HEK293 (cell line): ENCODE measurements at regions not wholly inside any gene's neighbourhood (a gene's known extent, or its start where the extent isn't known, plus 50 kb on each side); places are given as distances from the start of the nearest gene placed in this dataset.

Experiments used
- CTCF ChIA-PET: fragments of 350-600 bp; formaldehyde crosslinking; extraction: SDS; loops from one replicate; lab custom pipeline; 2021; ENCODE audit warnings: antibody characterized with exemption; lab: Yijun Ruan, JAX
- POLR2A ChIA-PET: fragments of 300-600 bp; formaldehyde crosslinking; extraction: SDS; loops from one replicate; lab custom pipeline; 2020; ENCODE audit warnings: antibody characterized with exemption, inconsistent platforms; lab: Yijun Ruan, JAX
- H3K27ac ChIP-seq: fragments of 200-500 bp; sonication (Bioruptor generic); 2 replicates; pipeline ENCODE4 v1.5.1; 2014; ENCODE audit warnings: low read depth, low read length, control low read depth, inconsistent platforms; ENCODE audit errors: extremely low read depth
- H3K36me3 ChIP-seq, 2 experiments: fragments of 200-500 bp in 1 of 2; sonication (Bioruptor generic) in 1 of 2; 1 replicate in 1 of 2; 2 replicates in 1 of 2; pipeline ENCODE4 v1.5.1; 2014 to 2017; ENCODE audit warnings: inconsistent platforms in 2 of 2, low read length in 2 of 2; ENCODE audit not compliant: control insufficient read depth in 2 of 2, insufficient read depth in 1 of 2
- H3K4me1 ChIP-seq: fragments of 200-500 bp; sonication (Bioruptor generic); 2 replicates; pipeline ENCODE4 v1.5.1; 2014; ENCODE audit warnings: mild to moderate bottlenecking, low read length, inconsistent platforms; ENCODE audit not compliant: control insufficient read depth, insufficient read depth
- H3K4me3 ChIP-seq: 2 replicates; pipeline ENCODE4 v1.5.1; 2011; ENCODE audit warnings: low read depth, mild to moderate bottlenecking, control low read depth, low read length, moderate library complexity
- H3K9me3 ChIP-seq: fragments of 200-500 bp; sonication (Bioruptor generic); 2 replicates; pipeline ENCODE4 v1.5.1; 2014; ENCODE audit warnings: low read depth, low read length, inconsistent platforms; ENCODE audit not compliant: control insufficient read depth, insufficient read depth
- KLF10 ChIP-seq: fragments of 450-650 bp; IDR thresholded peaks from 2 replicates; pipeline ENCODE4 v1.5.1; 2018; ENCODE audit warnings: missing biosample characterization, mild to moderate bottlenecking, missing genetic modification characterization
- KLF16 ChIP-seq: fragments of 450-650 bp; formaldehyde crosslinking; IDR thresholded peaks from 2 replicates; pipeline ENCODE4 v1.5.1; 2017; ENCODE audit warnings: missing biosample characterization, missing genetic modification characterization
- OVOL3 ChIP-seq: fragments of 450-650 bp; formaldehyde crosslinking; IDR thresholded peaks from 2 replicates; pipeline ENCODE4 v1.5.1; 2016; ENCODE audit warnings: missing biosample characterization, missing genetic modification characterization
- PRDM4 ChIP-seq: fragments of 450-650 bp; formaldehyde crosslinking; IDR thresholded peaks from 2 replicates; pipeline ENCODE4 v1.5.1; 2017; ENCODE audit warnings: missing biosample characterization, missing genetic modification characterization
- SP3 ChIP-seq: fragments of 450-650 bp; formaldehyde crosslinking; IDR thresholded peaks from 2 replicates; pipeline ENCODE4 v1.5.1; 2016; ENCODE audit warnings: missing biosample characterization, missing genetic modification characterization
- TCF7L2 ChIP-seq: IDR thresholded peaks from 2 replicates; pipeline ENCODE4 v1.6.1; 2011; ENCODE audit warnings: low read depth, mild to moderate bottlenecking, inconsistent platforms, low read length, moderate library complexity, borderline replicate concordance
- YY1 ChIP-seq: fragments of 450-650 bp; formaldehyde crosslinking; IDR thresholded peaks from 2 replicates; pipeline ENCODE4 v1.5.1; 2018; ENCODE audit warnings: missing biosample characterization, missing genetic modification characterization
- ZBTB21 ChIP-seq: fragments of 450-650 bp; formaldehyde crosslinking; IDR thresholded peaks from 2 replicates; pipeline ENCODE4 v1.5.1; 2017; ENCODE audit warnings: missing biosample characterization, missing genetic modification characterization
- ZFHX2 ChIP-seq: fragments of 450-650 bp; formaldehyde crosslinking; conservative IDR thresholded peaks from 2 replicates; pipeline ENCODE4 v1.5.1; 2016; ENCODE audit warnings: missing biosample characterization, missing genetic modification characterization
- ZNF211 ChIP-seq: fragments of 450-650 bp; formaldehyde crosslinking; IDR thresholded peaks from 2 replicates; pipeline ENCODE4 v1.5.1; 2016; ENCODE audit warnings: low read depth, missing biosample characterization, missing genetic modification characterization
- ZNF280D ChIP-seq: fragments of 450-650 bp; formaldehyde crosslinking; IDR thresholded peaks from 2 replicates; pipeline ENCODE4 v1.5.1; 2016; ENCODE audit warnings: missing biosample characterization, missing genetic modification characterization
- ZNF394 ChIP-seq: fragments of 450-650 bp; formaldehyde crosslinking; IDR thresholded peaks from 2 replicates; pipeline ENCODE4 v1.5.1; 2016; ENCODE audit warnings: missing biosample characterization, missing genetic modification characterization, mild to moderate bottlenecking, moderate library complexity, borderline replicate concordance
- ZNF426 ChIP-seq: fragments of 450-650 bp; formaldehyde crosslinking; IDR thresholded peaks from 2 replicates; pipeline ENCODE4 v1.5.1; 2017; ENCODE audit warnings: missing biosample characterization, missing genetic modification characterization, mild to moderate bottlenecking, inconsistent platforms, moderate library complexity
- ZNF585B ChIP-seq: fragments of 450-650 bp; formaldehyde crosslinking; IDR thresholded peaks from 2 replicates; pipeline ENCODE4 v1.5.1; 2016; ENCODE audit warnings: missing biosample characterization, missing genetic modification characterization
- ZNF664 ChIP-seq: fragments of 450-650 bp; formaldehyde crosslinking; IDR thresholded peaks from 2 replicates; pipeline ENCODE4 v1.5.1; 2016; ENCODE audit warnings: missing biosample characterization, missing genetic modification characterization
- ZNF701 ChIP-seq: fragments of 450-650 bp; formaldehyde crosslinking; IDR thresholded peaks from 2 replicates; pipeline ENCODE4 v1.5.1; 2016; ENCODE audit warnings: missing biosample characterization, missing genetic modification characterization
- ZNF830 ChIP-seq: fragments of 450-650 bp; IDR thresholded peaks from 2 replicates; pipeline ENCODE4 v1.5.0; 2018; ENCODE audit warnings: missing biosample characterization, missing genetic modification characterization, low read depth, mild to moderate bottlenecking, moderate library complexity
- TF ChIP-seq, protein P1 (sequence below): fragments of 450-650 bp; formaldehyde crosslinking; IDR thresholded peaks from 2 replicates; pipeline ENCODE4 v1.5.1; 2016; ENCODE audit warnings: missing biosample characterization, missing genetic modification characterization

GRCh38 chr3:152054315-152054714 is 180.9 kb downstream of the SUCNR1 start:
- Histone ChIP-seq H3K4me1 (no peaks in the 10 kb centered on the region), H3K27ac (no peak overlapping the region), H3K9me3 (no peaks in the 10 kb centered on the region), H3K4me3 (no peak overlapping the region), H3K36me3 (no peaks in the 10 kb centered on the region)
- TF ChIP-seq KLF16 (tag by site-specific recombination) (no peak), ZNF280D (tag by site-specific recombination) (no peak), ZBTB21 (no peak), ZNF585B (tag by site-specific recombination) (no peak), PRDM4 (tag by site-specific recombination) (no peak), ZNF664 (tag by site-specific recombination) (no peak), ZNF394 (no peak), TCF7L2 (no peak), YY1 (tag by site-specific recombination) (no peak), ZNF211 (tag by site-specific recombination) (no peak), ZNF426 (tag by site-specific recombination) (no peak)
- POLR2A ChIA-PET: no interaction called here
- CTCF ChIA-PET: no interaction called here

DNA sequence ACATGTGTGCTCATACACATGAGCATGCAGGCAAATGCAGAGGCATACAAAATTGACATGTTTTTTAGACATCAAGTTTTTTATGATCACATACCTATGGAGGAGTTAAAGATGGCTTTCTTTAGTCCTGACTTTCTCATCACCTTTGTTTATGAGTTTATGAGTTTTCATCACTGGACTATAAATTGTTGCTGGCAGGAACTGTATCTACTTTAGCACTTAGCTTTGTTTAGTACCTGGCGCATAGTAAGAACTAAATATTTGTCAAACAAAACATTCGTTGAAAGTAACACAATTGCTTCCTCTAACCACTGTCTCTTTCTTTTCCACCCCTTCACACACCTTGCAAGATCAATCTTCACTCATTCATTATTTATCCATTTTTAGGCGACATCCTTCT is 182.6 kb downstream of the SUCNR1 start:
- no peak for TF ChIP-seq ZNF830 (tag by site-specific recombination)
- TF ChIP-seq SP3 (tag by site-specific recombination): no peak
- no peak for TF ChIP-seq ZFHX2
- no peak for TF ChIP-seq PRDM4 (tag by site-specific recombination)
- TF ChIP-seq KLF10: no peak
- TF ChIP-seq, protein P1, sequence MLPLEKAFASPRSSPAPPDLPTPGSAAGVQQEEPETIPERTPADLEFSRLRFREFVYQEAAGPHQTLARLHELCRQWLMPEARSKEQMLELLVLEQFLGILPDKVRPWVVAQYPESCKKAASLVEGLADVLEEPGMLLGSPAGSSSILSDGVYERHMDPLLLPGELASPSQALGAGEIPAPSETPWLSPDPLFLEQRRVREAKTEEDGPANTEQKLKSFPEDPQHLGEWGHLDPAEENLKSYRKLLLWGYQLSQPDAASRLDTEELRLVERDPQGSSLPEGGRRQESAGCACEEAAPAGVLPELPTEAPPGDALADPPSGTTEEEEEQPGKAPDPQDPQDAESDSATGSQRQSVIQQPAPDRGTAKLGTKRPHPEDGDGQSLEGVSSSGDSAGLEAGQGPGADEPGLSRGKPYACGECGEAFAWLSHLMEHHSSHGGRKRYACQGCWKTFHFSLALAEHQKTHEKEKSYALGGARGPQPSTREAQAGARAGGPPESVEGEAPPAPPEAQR (tag by site-specific recombination): no peak
- TF ChIP-seq OVOL3 (tag by site-specific recombination): no peak
- no peak for TF ChIP-seq ZNF701 (tag by site-specific recombination)
- TF ChIP-seq, all 188 proteins: peak for 0
- POLR2A ChIA-PET: no interaction called here
- H3K4me3 ChIP-seq: no peak overlapping the region
- no peak overlapping the region for H3K27ac ChIP-seq
- no peaks in the 10 kb centered on the region for H3K9me3 ChIP-seq
- CTCF ChIA-PET: no interaction called here
- no peaks in the 10 kb centered on the region for H3K4me1 ChIP-seq
- H3K36me3 ChIP-seq: no peaks in the 10 kb centered on the region
